ENCODE measurements at regions not wholly inside any gene's neighbourhood (a gene's known extent, or its start where the extent isn't known, plus 50 kb on each side); places are given as distances from the start of the nearest gene placed in this dataset.
"Not testable (repeated sequence)": the region's sequence is repeated elsewhere in the genome, so short reads cannot be mapped to it uniquely, and the experiment has no call there.

DNA sequence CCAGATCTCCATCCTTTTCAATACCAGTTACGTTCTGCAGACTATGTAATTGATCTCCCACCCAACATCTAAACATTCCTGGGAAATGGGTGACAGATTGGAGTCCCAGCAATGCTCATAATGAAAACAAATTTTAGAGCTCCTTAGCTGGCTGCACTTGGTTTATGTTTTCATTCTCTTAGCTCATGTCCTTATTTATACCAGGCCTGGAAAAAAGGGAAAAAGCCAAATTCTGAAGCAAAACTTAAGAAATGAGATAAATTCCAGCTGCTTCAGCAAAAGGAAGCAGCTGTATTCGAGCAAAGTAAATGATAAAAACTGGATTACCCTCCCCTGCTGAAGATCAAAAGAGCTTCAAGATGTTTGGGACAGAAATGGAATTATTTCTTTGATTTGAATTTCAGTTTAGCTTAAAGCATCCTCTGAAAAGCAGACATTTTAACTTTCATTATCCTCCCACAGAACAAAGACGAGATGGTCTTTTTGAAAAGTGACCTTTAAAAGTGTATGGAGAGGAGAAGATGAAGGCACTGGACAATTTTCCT is 196.5 kb upstream of the THUMPD2 start:
- DNase-seq, result no peak
- H3K27me3 ChIP-seq, result no peaks in the 10 kb centered on the region
- no peaks in the 10 kb centered on the region for H3K36me3 ChIP-seq
- H3K4me3 ChIP-seq, result no peak overlapping the region
- H3K4me1 ChIP-seq, result no peaks in the 10 kb centered on the region
- H3K27ac ChIP-seq, result no peak overlapping the region
- H3K9me3 ChIP-seq (replicated peaks), result no peaks in the 10 kb centered on the region

DNA sequence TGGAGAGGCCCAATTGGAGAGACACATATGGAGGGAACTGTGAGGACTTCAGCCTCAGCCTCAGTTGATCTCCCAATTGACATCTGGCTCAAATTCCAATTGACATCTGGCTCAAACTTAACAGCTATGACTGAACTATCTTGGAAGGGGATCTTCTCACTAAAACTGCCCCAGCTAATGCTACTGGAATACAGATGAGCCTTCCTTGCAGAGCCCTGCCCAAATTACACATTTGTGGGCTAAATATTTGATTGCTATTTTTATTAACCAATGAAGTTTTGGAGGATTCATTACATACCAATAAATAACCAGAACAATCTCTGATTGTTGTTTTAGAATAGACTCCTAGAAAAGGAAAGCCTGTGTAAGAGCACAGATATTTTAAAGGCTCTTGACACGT is 189.0 kb upstream of the THUMPD2 start:
- Histone ChIP-seq H3K27ac (no peak overlapping the region), H3K9me3 (replicated peaks) (peaks cover 7% of the 10 kb centered on the region; the same call in 1 of the 2 replicates), H3K36me3 (no peaks in the 10 kb centered on the region), H3K4me1 (no peaks in the 10 kb centered on the region), H3K4me3 (no peak overlapping the region), H3K27me3 (no peaks in the 10 kb centered on the region)
- no peak for DNase-seq

DNA sequence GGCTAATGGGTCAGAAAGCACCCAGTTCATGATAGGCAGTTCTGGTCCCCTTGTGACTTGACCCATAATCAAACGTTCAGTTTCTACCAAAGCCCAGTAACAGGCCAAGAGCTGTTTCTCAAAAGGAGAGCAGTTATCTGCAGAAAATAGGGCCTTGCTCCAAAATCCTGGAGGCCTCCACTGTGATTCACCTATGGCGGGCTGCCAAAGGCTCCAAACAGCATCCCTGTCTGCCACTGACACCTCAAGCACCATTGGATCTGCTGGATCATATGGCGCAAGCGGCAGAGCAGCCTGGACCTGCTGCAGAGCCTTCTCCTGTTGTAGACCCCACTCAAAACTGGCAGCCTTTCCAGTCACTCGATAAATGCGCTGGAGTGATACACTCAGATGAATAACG is 181.6 kb upstream of the THUMPD2 start:
- not testable (repeated sequence) for H3K36me3 ChIP-seq; DNase-seq; H3K27me3 ChIP-seq; H3K4me3 ChIP-seq; H3K27ac ChIP-seq; H3K4me1 ChIP-seq; H3K9me3 ChIP-seq (replicated peaks)

DNA sequence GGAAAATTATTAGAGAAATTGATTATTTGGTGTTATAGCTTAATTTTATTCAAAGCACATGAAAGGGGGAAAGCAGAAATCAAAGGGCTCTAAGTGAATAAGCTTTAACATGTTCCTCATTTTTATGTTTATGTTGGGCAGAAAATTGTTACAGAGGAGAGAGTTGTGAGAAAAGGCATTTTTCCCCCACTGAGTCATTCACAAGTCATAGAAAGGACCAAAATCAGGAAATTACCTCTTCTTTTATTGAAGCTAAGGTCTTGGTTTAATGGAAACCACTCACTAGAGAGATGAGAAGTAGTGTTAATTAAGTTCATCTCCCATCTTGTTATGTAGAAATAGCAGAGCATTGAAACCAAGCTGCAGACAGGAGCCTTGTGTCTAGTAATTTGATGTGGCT is 175.3 kb upstream of the THUMPD2 start:
- no peaks in the 10 kb centered on the region for H3K36me3 ChIP-seq
- no peak overlapping the region for H3K4me3 ChIP-seq
- no peak for DNase-seq
- H3K27ac ChIP-seq, result no peak overlapping the region
- H3K27me3 ChIP-seq, result no peaks in the 10 kb centered on the region
- no peaks in the 10 kb centered on the region for H3K9me3 ChIP-seq (replicated peaks)
- no peaks in the 10 kb centered on the region for H3K4me1 ChIP-seq

DNA sequence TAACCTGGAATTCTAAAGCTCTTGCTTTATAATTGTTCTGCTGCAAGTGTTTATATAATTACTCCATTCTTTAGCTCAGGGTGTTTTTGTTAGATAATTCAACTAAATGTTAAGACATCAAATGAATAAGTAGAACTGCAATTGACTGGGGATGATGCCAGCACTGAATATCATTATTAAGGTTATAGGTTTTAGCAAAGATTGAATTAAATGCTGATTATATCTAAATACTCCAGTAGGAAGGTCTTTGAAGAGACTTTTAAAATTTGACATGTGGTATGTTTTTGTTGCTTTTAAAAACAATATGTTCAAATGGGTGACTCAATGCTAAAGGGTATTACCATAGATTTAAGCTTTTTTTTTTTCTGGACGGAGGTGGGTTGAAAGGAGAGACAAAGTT is 170.1 kb upstream of the THUMPD2 start:
- H3K4me3 ChIP-seq, result no peak overlapping the region
- H3K36me3 ChIP-seq, result no peaks in the 10 kb centered on the region
- H3K9me3 ChIP-seq (replicated peaks), result no peaks in the 10 kb centered on the region
- no peak for DNase-seq
- no peak overlapping the region for H3K27ac ChIP-seq
- H3K27me3 ChIP-seq, result no peaks in the 10 kb centered on the region
- no peaks in the 10 kb centered on the region for H3K4me1 ChIP-seq

DNA sequence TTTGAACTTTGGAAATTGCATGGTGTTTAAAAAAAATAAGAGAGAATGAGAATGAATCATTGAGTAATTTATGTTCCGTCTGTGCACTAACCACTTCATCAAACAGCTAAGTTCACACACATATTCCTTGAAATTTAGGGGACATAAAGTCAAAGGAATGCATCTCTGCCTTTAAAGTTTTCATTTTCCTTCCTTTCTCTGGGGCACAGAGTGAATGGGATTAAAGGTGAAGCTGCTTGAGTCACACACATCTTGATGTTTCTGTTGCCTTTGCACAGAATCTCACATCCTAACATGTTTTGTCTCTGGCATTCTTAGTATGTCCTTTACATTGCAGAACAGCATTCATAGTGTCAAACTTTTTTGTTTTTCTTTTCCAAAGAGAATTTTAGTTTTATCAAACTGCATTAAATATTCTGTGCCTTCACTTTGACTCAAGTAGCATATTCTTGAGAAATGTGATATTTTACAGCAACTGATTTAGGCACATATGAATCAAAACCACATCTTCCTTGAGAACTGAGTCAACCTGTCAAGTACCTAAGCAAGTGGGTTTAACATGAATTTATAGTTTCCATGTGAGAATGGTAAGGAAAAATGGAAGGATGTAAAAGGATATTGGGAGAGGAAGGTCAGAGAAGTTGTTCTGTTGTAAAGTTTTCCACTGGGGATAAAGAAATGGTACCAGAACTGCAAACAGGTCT is 169.1 kb upstream of the THUMPD2 start:
- H3K27me3 ChIP-seq, result no peaks in the 10 kb centered on the region
- H3K36me3 ChIP-seq, result no peaks in the 10 kb centered on the region
- H3K4me3 ChIP-seq, result no peak overlapping the region
- H3K4me1 ChIP-seq, result no peaks in the 10 kb centered on the region; the same call in 1 of the 2 replicates
- DNase-seq, result no peak
- no peak overlapping the region for H3K27ac ChIP-seq
- H3K9me3 ChIP-seq (replicated peaks), result no peaks in the 10 kb centered on the region

DNA sequence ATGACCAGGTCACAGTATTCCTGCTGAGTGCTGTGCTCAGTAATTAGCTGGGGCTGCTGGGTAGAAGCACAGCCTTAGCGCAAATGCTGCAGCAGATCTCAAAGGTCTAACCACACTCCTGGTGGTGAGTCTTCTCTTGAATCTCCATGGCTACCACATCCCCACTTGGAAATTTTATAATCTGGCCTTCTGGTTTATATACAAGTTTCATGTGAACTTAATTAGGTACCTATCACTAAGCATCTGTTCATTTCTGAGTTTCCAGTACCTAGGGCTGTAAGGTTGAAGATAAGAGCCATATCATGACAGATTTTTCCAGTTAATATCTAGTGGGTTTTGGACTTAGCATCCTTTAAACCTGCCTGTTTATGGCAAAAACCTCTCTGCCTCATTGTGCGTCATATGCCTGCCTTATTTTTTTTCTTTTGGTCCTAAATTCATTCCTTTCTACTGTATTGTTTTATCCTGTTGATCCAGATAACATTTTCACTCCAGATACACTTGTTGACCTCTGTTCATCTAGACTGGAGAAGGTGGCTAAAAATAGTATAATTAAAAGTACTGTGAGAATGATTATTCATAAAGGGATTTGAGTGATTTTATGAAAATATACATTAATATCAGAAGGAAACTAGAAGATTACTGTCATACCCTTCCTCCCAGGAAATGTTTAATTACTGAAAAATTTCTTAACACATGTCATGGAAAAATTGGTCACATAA is 168.4 kb upstream of the THUMPD2 start:
- H3K27ac ChIP-seq, result no peak overlapping the region
- H3K4me1 ChIP-seq, result no peaks in the 10 kb centered on the region; the same call in 1 of the 2 replicates
- no peaks in the 10 kb centered on the region for H3K36me3 ChIP-seq
- H3K9me3 ChIP-seq (replicated peaks), result no peaks in the 10 kb centered on the region
- H3K27me3 ChIP-seq, result no peaks in the 10 kb centered on the region
- DNase-seq, result no peak
- no peak overlapping the region for H3K4me3 ChIP-seq

DNA sequence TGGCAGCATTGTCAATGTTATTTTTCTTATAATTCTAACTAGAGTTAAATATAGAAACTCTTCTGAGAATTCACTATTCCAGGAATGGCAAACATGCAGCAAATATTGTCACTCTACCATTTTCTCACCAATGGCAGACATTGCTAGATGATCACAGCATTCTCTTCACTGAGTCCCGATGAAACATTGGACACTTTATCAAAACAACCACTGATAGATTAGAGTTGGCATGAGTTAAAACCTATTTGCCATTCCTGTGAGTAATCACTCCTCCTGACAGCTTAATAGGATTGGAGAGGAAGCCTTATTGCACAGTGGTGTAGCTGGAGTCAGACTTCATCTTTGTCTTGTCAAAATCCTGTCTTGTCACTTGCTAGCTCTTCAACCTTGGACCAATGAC is 163.9 kb upstream of the THUMPD2 start:
- no peak overlapping the region for H3K4me3 ChIP-seq
- H3K36me3 ChIP-seq, result no peaks in the 10 kb centered on the region
- no peak overlapping the region for H3K27ac ChIP-seq
- no peaks in the 10 kb centered on the region; the same call in 1 of the 2 replicates for H3K4me1 ChIP-seq
- H3K9me3 ChIP-seq (replicated peaks), result no peaks in the 10 kb centered on the region
- no peak for DNase-seq
- H3K27me3 ChIP-seq, result no peaks in the 10 kb centered on the region

DNA sequence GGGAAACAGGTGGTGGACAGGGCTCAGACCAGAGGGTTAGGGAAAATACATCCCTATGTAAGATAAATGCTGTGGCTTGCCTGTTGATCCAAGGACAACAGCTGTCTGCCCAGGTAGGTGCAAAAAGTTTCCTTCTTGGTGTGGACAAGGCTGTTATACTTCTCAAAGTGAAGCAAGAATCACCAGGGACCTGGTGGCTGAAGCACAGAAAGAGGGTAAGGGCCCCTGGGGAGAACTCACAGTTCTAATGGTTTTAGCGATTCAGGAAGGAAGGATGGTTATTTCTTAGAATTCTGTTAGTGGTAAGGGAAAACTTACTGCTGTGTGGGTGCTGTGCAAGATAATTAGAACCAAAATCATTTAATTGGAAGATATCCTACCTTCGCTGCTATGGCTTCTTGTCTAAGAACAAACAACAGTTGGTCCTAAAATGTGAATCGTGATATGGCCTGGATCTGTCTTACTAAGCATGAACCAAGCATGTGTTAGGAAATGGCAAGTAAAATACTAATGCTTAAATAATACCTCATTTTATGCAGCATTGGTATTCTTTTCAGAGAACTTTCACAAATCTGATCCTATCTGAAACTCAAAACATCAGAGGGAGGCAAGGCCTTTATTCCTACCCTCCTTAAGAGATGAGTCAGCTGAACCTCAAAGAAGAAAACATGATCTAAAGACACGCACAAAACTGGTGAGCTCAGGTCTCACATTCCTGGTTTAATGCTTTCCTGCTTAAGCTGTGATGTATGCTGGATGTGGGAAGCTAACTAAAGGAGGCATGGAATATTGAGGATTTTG is 159.2 kb upstream of the THUMPD2 start:
- no peaks in the 10 kb centered on the region for H3K27me3 ChIP-seq
- no peak overlapping the region for H3K27ac ChIP-seq
- no peaks in the 10 kb centered on the region for H3K4me1 ChIP-seq
- no peak for DNase-seq
- no peaks in the 10 kb centered on the region for H3K36me3 ChIP-seq
- no peaks in the 10 kb centered on the region for H3K9me3 ChIP-seq (replicated peaks)
- no peak overlapping the region for H3K4me3 ChIP-seq

DNA sequence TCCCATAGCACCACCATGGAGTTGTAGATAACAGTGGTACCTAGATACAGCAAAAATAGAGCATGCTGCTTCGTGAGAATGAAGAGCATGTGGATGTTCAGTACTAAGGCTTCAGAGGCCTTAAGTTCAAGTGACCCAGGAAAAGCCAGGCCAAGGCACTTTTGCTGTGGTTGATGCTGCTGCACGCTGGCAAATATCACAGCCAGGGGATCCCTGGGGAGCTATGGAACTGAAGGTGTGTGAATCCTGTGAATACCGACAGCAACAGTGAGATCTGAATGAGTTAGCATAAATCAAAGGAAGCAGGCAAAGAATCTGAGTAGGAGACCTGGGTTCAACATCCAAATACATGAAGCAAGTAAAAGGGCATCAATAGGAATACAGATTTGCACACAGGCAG is 158.6 kb upstream of the THUMPD2 start:
- Histone ChIP-seq H3K4me1 (no peaks in the 10 kb centered on the region), H3K9me3 (replicated peaks) (no peaks in the 10 kb centered on the region), H3K36me3 (no peaks in the 10 kb centered on the region), H3K4me3 (no peak overlapping the region), H3K27ac (no peak overlapping the region), H3K27me3 (no peaks in the 10 kb centered on the region)
- no peak for DNase-seq

DNA sequence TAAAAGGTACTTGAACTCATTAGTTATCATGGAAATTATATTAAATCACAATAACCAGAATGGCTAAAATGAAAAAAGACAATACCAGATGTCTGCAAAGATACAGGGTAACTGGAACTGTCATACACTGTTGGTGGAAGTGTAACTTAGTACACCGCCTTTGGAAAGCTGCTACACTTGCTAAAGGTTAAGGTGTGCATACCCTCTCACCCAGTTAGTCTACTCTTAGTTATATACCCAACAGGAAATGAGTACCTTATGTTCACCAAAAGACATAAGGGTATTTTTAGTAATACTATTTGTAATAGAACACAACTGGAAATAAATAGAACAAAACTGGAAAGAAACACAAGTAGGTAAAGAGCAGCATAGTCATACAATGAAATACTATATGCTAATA is 155.8 kb upstream of the THUMPD2 start:
- DNase-seq, result no peak
- Histone ChIP-seq H3K4me3 (no peak overlapping the region), H3K4me1 (no peaks in the 10 kb centered on the region), H3K27ac (no peak overlapping the region), H3K9me3 (replicated peaks) (no peaks in the 10 kb centered on the region), H3K27me3 (no peaks in the 10 kb centered on the region), H3K36me3 (no peaks in the 10 kb centered on the region)

DNA sequence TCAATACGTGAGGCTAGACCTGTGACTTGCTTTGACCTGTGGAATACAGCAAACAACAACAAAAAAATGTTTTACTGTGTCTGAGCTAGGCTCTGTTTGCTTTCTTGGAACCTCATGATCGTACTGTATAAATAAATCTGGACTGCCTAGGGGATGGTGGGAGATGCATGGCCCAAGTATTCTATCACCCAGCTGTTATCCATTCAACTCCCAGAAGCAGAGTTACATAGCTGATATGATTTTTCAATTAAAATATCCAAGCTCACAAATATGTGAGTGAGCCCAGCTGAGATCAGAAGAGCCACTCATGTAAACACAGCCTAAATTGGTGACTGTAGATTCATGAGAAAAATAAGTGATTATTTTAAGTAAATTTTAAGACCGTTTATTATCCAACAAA is 154.1 kb upstream of the THUMPD2 start:
- H3K4me1 ChIP-seq, result 0 out of 2 replicates have a peak, but pooled peaks cover 3% of the 10 kb centered on the region
- DNase-seq, result no peak
- H3K27me3 ChIP-seq, result no peaks in the 10 kb centered on the region
- H3K4me3 ChIP-seq, result no peak overlapping the region
- H3K27ac ChIP-seq, result no peak overlapping the region
- H3K36me3 ChIP-seq, result no peaks in the 10 kb centered on the region
- H3K9me3 ChIP-seq (replicated peaks), result no peaks in the 10 kb centered on the region

DNA sequence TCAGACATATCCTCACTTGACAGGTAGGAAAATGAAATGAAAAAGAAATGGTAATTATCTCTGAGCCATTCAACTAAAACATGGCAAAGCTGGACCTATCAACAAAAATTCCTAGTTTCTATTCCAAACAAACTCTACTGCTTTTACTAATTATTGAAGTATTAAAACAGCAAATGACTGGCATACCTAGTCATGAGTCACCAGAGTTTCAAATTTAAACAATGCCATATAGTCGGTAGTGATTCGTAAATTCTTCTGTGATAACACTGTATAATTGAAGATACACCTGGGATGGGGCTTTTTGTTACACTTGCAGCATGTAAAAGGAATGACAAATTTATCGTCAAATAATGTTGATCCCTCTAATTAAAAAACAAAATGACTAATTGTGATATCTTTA is 153.1 kb upstream of the THUMPD2 start:
- no peak for DNase-seq
- no peaks in the 10 kb centered on the region for H3K27me3 ChIP-seq
- no peak overlapping the region for H3K27ac ChIP-seq

DNA sequence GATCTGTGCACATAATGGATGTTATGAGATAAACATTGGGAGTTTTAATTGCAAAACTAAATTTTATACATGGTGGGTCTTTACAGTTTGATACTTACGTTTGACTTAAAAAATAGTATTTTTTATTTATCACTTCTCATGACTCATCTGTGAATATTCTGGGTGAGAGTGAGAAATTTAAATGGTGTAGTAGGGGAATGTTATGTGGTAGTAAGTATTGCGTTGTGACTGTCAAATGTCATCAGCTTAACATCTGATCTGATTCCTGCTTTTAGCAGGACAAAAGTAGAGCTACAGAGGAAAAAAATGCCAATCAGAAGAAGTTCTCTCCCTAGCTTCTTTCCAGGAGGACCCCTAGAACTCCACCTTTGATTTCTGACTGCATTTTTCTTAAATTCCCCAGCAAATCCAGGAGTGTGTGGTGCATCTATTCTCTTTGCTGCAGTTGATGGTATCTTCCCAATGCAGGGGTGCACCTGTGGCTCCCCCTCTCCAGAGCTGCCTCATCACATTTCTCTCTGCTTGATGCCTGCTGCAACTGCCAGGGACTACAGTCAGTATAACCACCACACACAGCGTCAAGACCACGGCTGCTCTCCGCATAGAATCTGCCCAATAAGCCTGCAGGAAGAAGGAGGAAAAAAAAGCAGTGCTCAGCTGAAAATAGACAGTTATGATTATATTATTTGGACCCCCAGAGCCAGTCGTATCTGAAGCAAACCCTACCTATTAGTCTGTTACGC is 151.3 kb upstream of the THUMPD2 start:
- H3K27ac ChIP-seq, result no peak overlapping the region
- DNase-seq, result no peak
- no peaks in the 10 kb centered on the region for H3K36me3 ChIP-seq
- no peaks in the 10 kb centered on the region for H3K9me3 ChIP-seq (replicated peaks)
- H3K27me3 ChIP-seq, result no peaks in the 10 kb centered on the region
- H3K4me1 ChIP-seq, result 0 out of 2 replicates have a peak, but pooled peaks cover 3% of the 10 kb centered on the region
- H3K4me3 ChIP-seq, result no peak overlapping the region

More for the DNA sequence above, 153.1 kb upstream of the THUMPD2 start:
- Histone ChIP-seq H3K36me3 (no peaks in the 10 kb centered on the region), H3K4me1 (0 out of 2 replicates have a peak, but pooled peaks cover 3% of the 10 kb centered on the region), H3K9me3 (replicated peaks) (no peaks in the 10 kb centered on the region), H3K4me3 (no peak overlapping the region)

Data from SJCRH30 (cell line).